Erythroblast (primary cell): ENCODE measurements at regions not wholly inside any gene's neighbourhood (a gene's known extent, or its start where the extent isn't known, plus 50 kb on each side); places are given as distances from the start of the nearest gene placed in this dataset.

Source experiments
- DNase-seq, 2 experiments: peaks; one replicate each; lab custom pipeline; 2025; lab: John Stamatoyannopoulos, UW
- GATA1 ChIP-seq: IDR thresholded peaks from 2 replicates; pipeline ENCODE4 v1.6.1; 2011; ENCODE audit warnings: low read depth, mild to moderate bottlenecking, control low read depth, low read length, moderate library complexity
- POLR2A ChIP-seq: IDR thresholded peaks from 2 replicates; pipeline ENCODE4 v1.6.1; 2011; ENCODE audit warnings: mild to moderate bottlenecking, low read length

- no peak for DNase-seq
- TF ChIP-seq POLR2A = no peak
- no peak for TF ChIP-seq GATA1
Measured at GRCh38 chr2:239756790-239757760, 268.1 kb downstream of the NDUFA10 start.

GRCh38 chr2:239756031-239756789 lies 268.9 kb downstream of the NDUFA10 start:
- no peak for TF ChIP-seq GATA1
- no peak for TF ChIP-seq POLR2A
- DNase-seq = no peak

- no peak for TF ChIP-seq GATA1
- no peak for TF ChIP-seq POLR2A
- no peak for DNase-seq
Measured at GRCh38 chr2:239753401-239753837, 271.7 kb downstream of the NDUFA10 start.

- DNase-seq = no peak
- no peak for TF ChIP-seq GATA1
- TF ChIP-seq POLR2A = no peak
Measured at GRCh38 chr2:239752951-239753350, 272.2 kb downstream of the NDUFA10 start.

- no peak for TF ChIP-seq POLR2A
- no peak for TF ChIP-seq GATA1
- DNase-seq = no peak
Measured at GRCh38 chr2:239751679-239752355, 273.3 kb downstream of the NDUFA10 start.

- no peak for DNase-seq
- TF ChIP-seq GATA1 (no peak), POLR2A (no peak)
Measured at GRCh38 chr2:239750929-239751678, 274.0 kb downstream of the NDUFA10 start.

- TF ChIP-seq POLR2A (no peak), GATA1 (no peak)
- DNase-seq = no peak
Measured at GRCh38 chr2:239750045-239750835, 274.9 kb downstream of the NDUFA10 start.

- no peak for DNase-seq
- TF ChIP-seq POLR2A (no peak), GATA1 (no peak)
Measured at GRCh38 chr2:239749272-239749873, 275.8 kb downstream of the NDUFA10 start.

- no peak for DNase-seq
- no peak for TF ChIP-seq POLR2A
- no peak for TF ChIP-seq GATA1
Measured at GRCh38 chr2:239748811-239749210, 276.3 kb downstream of the NDUFA10 start.

GRCh38 chr2:239747771-239748170 lies 277.4 kb downstream of the NDUFA10 start:
- no peak for DNase-seq
- TF ChIP-seq POLR2A (no peak), GATA1 (no peak)

- TF ChIP-seq GATA1 (no peak), POLR2A (no peak)
- no peak for DNase-seq
Measured at GRCh38 chr2:239747274-239747673, 277.9 kb downstream of the NDUFA10 start.

GRCh38 chr2:239746559-239747246 lies 278.4 kb downstream of the NDUFA10 start:
- no peak for TF ChIP-seq POLR2A
- TF ChIP-seq GATA1 = no peak
- no peak for DNase-seq
